ENCODE measurements at regions not wholly inside any gene's neighbourhood (a gene's known extent, or its start where the extent isn't known, plus 50 kb on each side); places are given as distances from the start of the nearest gene placed in this dataset.

DNA sequence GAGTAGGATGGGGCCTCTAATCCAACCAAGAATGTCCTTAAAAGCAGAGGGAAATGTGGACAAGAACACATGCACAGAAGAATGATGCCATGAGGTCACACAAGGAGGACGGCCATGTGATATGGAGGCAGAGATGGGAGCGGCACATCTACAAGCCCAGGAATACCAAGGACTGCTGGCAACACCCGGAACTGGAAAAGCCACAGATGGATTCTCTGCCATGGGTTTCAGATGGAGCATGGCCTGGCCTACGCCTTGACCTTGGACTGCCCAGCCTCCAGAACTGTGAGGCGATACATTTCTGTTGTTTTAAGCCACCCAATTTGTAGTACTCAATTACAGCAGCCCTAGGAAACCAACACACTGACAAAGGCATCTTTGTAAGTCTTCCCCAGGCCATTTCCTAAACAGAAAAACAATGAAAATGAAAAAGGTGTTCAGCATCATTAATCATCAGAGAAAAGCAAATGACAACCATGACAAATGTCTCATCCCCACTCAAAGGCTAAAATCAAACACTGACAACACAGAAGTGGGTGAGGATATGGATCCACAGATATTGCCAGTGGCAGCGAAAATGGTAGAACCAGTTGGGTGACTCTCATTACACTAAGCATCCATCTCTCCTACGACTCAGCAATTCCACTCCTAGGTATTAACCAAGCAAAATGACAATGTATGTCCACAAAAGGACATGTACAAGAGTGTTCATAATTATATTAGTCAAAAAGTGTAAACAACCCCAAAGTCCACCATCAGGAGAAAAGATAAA lies 76.9 kb upstream of the CNEP1R1 start:
- no peaks in the 10 kb centered on the region for H3K9me3 Mint-ChIP-seq
- CTCF ChIA-PET = no interaction called here
- intact Hi-C loops (cut with micrococcal nuclease) = no loop called here
- H3K27me3 Mint-ChIP-seq = peaks cover 9% of the 10 kb centered on the region
- ATAC-seq (ENCODE audit: low read depth) (no peak), DNase-seq (no peak)
- POLR2A ChIA-PET = no interaction called here
- TF ChIP-seq, protein P1, sequence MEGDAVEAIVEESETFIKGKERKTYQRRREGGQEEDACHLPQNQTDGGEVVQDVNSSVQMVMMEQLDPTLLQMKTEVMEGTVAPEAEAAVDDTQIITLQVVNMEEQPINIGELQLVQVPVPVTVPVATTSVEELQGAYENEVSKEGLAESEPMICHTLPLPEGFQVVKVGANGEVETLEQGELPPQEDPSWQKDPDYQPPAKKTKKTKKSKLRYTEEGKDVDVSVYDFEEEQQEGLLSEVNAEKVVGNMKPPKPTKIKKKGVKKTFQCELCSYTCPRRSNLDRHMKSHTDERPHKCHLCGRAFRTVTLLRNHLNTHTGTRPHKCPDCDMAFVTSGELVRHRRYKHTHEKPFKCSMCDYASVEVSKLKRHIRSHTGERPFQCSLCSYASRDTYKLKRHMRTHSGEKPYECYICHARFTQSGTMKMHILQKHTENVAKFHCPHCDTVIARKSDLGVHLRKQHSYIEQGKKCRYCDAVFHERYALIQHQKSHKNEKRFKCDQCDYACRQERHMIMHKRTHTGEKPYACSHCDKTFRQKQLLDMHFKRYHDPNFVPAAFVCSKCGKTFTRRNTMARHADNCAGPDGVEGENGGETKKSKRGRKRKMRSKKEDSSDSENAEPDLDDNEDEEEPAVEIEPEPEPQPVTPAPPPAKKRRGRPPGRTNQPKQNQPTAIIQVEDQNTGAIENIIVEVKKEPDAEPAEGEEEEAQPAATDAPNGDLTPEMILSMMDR (IDR thresholded peaks at IDR 0.05) = no peak
- H3K4me3 Mint-ChIP-seq = no peak overlapping the region
- H3K36me3 Mint-ChIP-seq (ENCODE audit: low read depth) = no peaks in the 10 kb centered on the region
- no peaks in the 10 kb centered on the region for H3K4me1 Mint-ChIP-seq
- H3K27ac Mint-ChIP-seq = no peak overlapping the region

DNA sequence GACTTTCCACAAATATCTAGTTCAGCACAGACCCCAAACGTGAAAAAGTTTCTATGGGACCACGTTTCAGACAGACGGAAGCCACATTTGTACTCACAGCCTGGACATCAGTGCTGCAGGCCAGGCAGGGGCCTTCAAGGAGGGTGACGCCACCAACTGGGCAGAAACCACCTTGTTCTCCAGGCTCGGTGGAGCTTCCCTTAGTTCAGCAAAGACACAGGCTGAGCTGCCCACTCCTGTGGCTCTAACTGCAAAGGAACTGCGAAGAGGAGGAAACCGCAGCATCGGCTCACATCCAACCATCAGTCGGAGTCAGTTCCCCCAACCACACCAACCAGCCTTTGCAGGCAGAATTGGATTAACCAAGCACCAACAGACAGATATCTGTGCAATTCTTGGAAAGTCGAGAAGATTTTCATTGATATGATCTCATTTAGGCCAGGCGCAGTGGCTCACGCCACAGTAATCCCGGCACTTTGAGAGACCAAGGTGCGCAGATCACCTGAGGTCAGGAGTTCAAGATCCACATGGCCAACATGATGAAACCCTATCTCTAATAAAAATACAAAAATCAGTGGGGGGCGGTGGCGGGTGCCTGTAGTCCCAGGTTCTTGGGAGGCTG lies 73.3 kb upstream of the CNEP1R1 start:
- TF ChIP-seq, protein P1 (IDR thresholded peaks at IDR 0.05) = no peak
- ATAC-seq (ENCODE audit: low read depth) (no peak), DNase-seq (no peak)
- intact Hi-C loops (cut with micrococcal nuclease) = no loop called here
- no peaks in the 10 kb centered on the region for H3K36me3 Mint-ChIP-seq (ENCODE audit: low read depth)
- no peak overlapping the region for H3K27ac Mint-ChIP-seq
- H3K4me1 Mint-ChIP-seq = peaks cover 5% of the 10 kb centered on the region
- ChIA-PET CTCF (no interaction called here), POLR2A (no interaction called here)
- H3K9me3 Mint-ChIP-seq = no peaks in the 10 kb centered on the region
- H3K4me3 Mint-ChIP-seq = no peak overlapping the region
- peaks cover 5% of the 10 kb centered on the region for H3K27me3 Mint-ChIP-seq

DNA sequence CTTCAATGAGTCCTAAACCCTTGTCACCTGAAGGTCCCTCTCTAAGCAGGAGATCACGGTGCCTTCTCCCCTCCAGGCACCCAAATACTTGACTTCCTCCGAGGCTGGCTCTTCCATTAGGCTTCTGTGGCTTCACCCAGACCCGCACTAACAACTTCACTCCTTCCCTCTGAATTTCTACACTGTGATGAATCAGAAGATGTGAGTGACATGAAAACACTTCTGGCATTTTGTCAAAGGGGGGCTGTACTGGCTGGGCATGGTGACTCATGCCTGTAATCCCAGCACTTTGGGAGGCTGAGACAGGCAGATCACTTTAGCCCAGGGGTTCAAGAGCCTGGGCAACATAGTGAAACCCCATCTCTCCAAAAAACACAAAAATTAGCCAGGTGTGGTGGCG lies 72.6 kb upstream of the CNEP1R1 start:
- TF ChIP-seq, protein P1 (IDR thresholded peaks at IDR 0.05) = no peak
- no peaks in the 10 kb centered on the region for H3K36me3 Mint-ChIP-seq (ENCODE audit: low read depth)
- no peak for ATAC-seq (ENCODE audit: low read depth)
- DNase-seq = no peak
- CTCF ChIA-PET = no interaction called here
- intact Hi-C loops (cut with micrococcal nuclease) = no loop called here
- H3K27ac Mint-ChIP-seq = no peak overlapping the region
- no peak overlapping the region for H3K4me3 Mint-ChIP-seq
- POLR2A ChIA-PET = no interaction called here
- no peaks in the 10 kb centered on the region for H3K9me3 Mint-ChIP-seq
- peaks cover 5% of the 10 kb centered on the region for H3K4me1 Mint-ChIP-seq
- H3K27me3 Mint-ChIP-seq = peaks cover 5% of the 10 kb centered on the region

DNA sequence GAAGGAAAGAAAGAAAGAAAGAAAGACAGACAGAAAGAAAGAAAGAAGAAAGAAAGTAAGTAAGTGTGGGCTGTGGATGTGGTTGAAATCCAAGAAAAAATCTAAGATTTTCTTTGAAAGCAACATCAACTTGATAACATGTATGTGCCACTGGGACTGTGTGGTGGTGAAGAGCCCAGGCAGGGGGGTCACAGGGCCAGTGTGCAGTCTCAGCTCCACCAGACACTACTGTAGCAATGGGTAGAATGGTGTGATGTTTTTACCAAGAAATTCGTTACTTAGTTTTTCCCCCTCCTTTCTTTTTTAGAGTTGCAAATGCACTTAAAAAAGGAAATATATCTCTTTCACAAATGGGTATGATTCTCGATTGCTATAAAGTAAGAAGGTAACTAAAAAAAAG lies 71.9 kb upstream of the CNEP1R1 start:
- ChIA-PET POLR2A (no interaction called here), CTCF (no interaction called here)
- Mint-ChIP-seq H3K27ac (no peak overlapping the region), H3K4me3 (no peak overlapping the region), H3K4me1 (peaks cover 5% of the 10 kb centered on the region), H3K27me3 (peaks cover 6% of the 10 kb centered on the region), H3K36me3 (ENCODE audit: low read depth) (no peaks in the 10 kb centered on the region), H3K9me3 (no peaks in the 10 kb centered on the region)
- DNase-seq (no peak), ATAC-seq (ENCODE audit: low read depth) (no peak)
- intact Hi-C loops (cut with micrococcal nuclease) = no loop called here
- TF ChIP-seq, protein P1 (IDR thresholded peaks at IDR 0.05) = no peak

DNA sequence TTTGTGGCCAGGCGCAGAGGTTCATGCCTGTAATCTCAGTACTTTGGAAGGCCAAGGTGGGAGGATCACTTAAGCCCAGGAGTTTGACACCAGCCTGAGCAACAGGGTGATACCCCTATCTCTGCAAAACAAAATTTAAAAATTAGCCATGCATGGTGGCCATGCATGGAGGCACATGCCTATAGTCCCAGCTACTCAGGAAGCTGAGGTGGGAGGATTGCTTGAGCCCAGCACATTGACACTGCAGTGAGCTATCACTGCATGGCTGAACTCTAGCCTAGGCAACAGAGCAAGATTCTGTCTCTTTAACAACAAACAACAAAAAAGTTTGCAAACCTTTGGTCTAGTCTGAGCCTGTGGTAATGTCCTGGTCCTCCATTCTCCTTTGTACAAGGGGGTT lies 69.2 kb upstream of the CNEP1R1 start:
- POLR2A ChIA-PET = no interaction called here
- no peaks in the 10 kb centered on the region for H3K9me3 Mint-ChIP-seq
- ATAC-seq (ENCODE audit: low read depth) = no peak
- no peak for DNase-seq
- TF ChIP-seq, protein P1 (IDR thresholded peaks at IDR 0.05) = no peak
- no peaks in the 10 kb centered on the region for H3K36me3 Mint-ChIP-seq (ENCODE audit: low read depth)
- H3K4me1 Mint-ChIP-seq = peaks cover 5% of the 10 kb centered on the region
- intact Hi-C loops (cut with micrococcal nuclease) = no loop called here
- H3K4me3 Mint-ChIP-seq = no peak overlapping the region
- CTCF ChIA-PET = no interaction called here
- peaks cover 6% of the 10 kb centered on the region for H3K27me3 Mint-ChIP-seq
- no peak overlapping the region for H3K27ac Mint-ChIP-seq

Measured in activated B cell treated with CpG ODN at 0.5 μM for 24 hours (primary cell).